NOMO-1 (cell line): ENCODE measurements at regions not wholly inside any gene's neighbourhood (a gene's known extent, or its start where the extent isn't known, plus 50 kb on each side); places are given as distances from the start of the nearest gene placed in this dataset.

Experiments
- DNase-seq, 2 experiments: peaks; one replicate each; lab custom pipeline; 2025; ENCODE audit not compliant: unreplicated experiment in 2 of 2; lab: John Stamatoyannopoulos, UW

GRCh38 chr12:92539976-92540781 is 162.6 kb upstream of the PLEKHG7 start:
- DNase-seq, result no peak

GRCh38 chr12:92539110-92539749 is 163.6 kb upstream of the PLEKHG7 start:
- DNase-seq, result peak; percentile 57 to 79

- DNase-seq, result peak in 1 of 2 experiments; percentile 30
Observed at GRCh38 chr12:92537290-92537960, 165.4 kb upstream of the PLEKHG7 start.

- DNase-seq, result no peak
Observed at GRCh38 chr12:92535961-92536360, 166.8 kb upstream of the PLEKHG7 start.

- no peak for DNase-seq
Observed at GRCh38 chr12:92533280-92533890, 169.4 kb upstream of the PLEKHG7 start.

- no peak for DNase-seq
Observed at GRCh38 chr12:92530706-92531105, 172.1 kb upstream of the PLEKHG7 start.

- DNase-seq, result no peak
Observed at GRCh38 chr12:92529944-92530343, 172.8 kb upstream of the PLEKHG7 start.

GRCh38 chr12:92528586-92528985 is 174.2 kb upstream of the PLEKHG7 start:
- DNase-seq, result no peak

GRCh38 chr12:92528097-92528496 is 174.7 kb upstream of the PLEKHG7 start:
- DNase-seq, result no peak

GRCh38 chr12:92524489-92524888 is 178.3 kb upstream of the PLEKHG7 start:
- no peak for DNase-seq

- no peak for DNase-seq
Observed at GRCh38 chr12:92520511-92520910, 182.3 kb upstream of the PLEKHG7 start.

- no peak for DNase-seq
Observed at GRCh38 chr12:92519284-92519683, 183.5 kb upstream of the PLEKHG7 start.

- no peak for DNase-seq
Observed at GRCh38 chr12:92518071-92518470, 184.7 kb upstream of the PLEKHG7 start.

- no peak for DNase-seq
Observed at GRCh38 chr12:92516277-92516600, 186.6 kb upstream of the PLEKHG7 start.

GRCh38 chr12:92513231-92513730 is 189.5 kb upstream of the PLEKHG7 start:
- peak; percentile 25 to 90 for DNase-seq

GRCh38 chr12:92511786-92512185 is 191.0 kb upstream of the PLEKHG7 start:
- DNase-seq, result peak in 1 of 2 experiments; percentile 36

GRCh38 chr12:92509156-92509738 is 193.5 kb upstream of the PLEKHG7 start:
- DNase-seq, result no peak

GRCh38 chr12:92506891-92507290 is 195.9 kb upstream of the PLEKHG7 start:
- DNase-seq, result no peak

GRCh38 chr12:92506460-92506859 is 196.3 kb upstream of the PLEKHG7 start:
- no peak for DNase-seq

- peak in 1 of 2 experiments; percentile 73 for DNase-seq
Observed at GRCh38 chr12:92505254-92506231, 197.2 kb upstream of the PLEKHG7 start.
